ENCODE measurements at regions not wholly inside any gene's neighbourhood (a gene's known extent, or its start where the extent isn't known, plus 50 kb on each side); places are given as distances from the start of the nearest gene placed in this dataset.

- no peak for TF ChIP-seq HINFP (CRISPR knock-in tag; IDR thresholded peaks at IDR 0.05; ENCODE audit: low read depth)
- no peak for TF ChIP-seq ZNF879 (CRISPR knock-in tag; IDR thresholded peaks at IDR 0.05)
- TF ChIP-seq NBN (conservative IDR thresholded peaks at IDR 0.05): no peak
- TF ChIP-seq TCF7 (IDR thresholded peaks at IDR 0.05; ENCODE audit: low read depth): no peak
- TF ChIP-seq MIER2 (CRISPR knock-in tag; IDR thresholded peaks at IDR 0.05): no peak
- TF ChIP-seq CC2D1A (CRISPR knock-in tag; IDR thresholded peaks at IDR 0.05): no peak
- no peak for TF ChIP-seq PLSCR1 (CRISPR knock-in tag; IDR thresholded peaks at IDR 0.05; ENCODE audit: borderline replicate concordance)
- TF ChIP-seq ZSCAN21 (CRISPR knock-in tag; IDR thresholded peaks at IDR 0.05; ENCODE audit: borderline replicate concordance): no peak
- TF ChIP-seq HIC2 (CRISPR knock-in tag; IDR thresholded peaks at IDR 0.05; ENCODE audit: low read depth): no peak
Observed at GRCh38 chr15:79376383-79376782, 55.8 kb upstream of the MINAR1 start (continued).
